ENCODE measurements at regions not wholly inside any gene's neighbourhood (a gene's known extent, or its start where the extent isn't known, plus 50 kb on each side); places are given as distances from the start of the nearest gene placed in this dataset.
"Not testable (repeated sequence)": the region's sequence is repeated elsewhere in the genome, so short reads cannot be mapped to it uniquely, and the experiment has no call there.

DNA sequence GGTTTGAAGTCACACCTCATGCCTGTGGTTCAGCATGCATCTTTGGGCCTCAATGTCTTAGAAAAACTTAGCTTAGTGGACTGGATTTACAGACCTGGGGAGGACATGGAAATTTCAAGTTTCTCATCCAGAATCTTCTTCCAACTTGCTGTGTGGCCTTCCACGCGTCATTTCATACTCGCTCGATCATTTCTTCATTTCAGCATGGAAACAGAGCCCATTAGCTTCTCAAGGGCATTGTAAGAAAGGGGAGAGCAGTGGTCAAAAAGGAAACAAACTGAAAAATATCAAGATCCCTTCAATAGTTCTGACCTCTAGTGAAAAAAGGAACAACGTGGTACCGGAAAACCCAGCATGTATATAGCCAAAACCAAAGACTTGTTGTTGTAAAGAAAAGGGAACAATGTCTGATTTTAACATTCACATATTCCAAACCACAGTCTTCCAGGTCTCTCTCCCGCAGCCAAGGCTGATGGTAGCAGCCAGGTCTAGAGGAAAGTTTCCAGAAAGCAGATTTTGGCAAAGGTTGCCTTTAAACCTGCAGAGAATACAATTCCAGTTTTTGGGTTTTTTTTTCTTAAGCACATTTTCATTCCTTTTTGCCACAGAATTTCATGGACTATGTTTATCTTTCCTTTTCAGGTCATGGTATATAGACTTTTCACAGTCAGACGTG, 97.0 kb upstream of the CDC42BPA start:
- H3K9me3 ChIP-seq (replicated peaks) = no peaks in the 10 kb centered on the region
- no peaks in the 10 kb centered on the region; the same call in 1 of the 2 replicates for H3K4me1 ChIP-seq
- H3K36me3 ChIP-seq = no peaks in the 10 kb centered on the region
- no peak for DNase-seq
- H3K4me3 ChIP-seq = no peak overlapping the region
- no peak overlapping the region for H3K27ac ChIP-seq
- H3K27me3 ChIP-seq = no peaks in the 10 kb centered on the region

DNA sequence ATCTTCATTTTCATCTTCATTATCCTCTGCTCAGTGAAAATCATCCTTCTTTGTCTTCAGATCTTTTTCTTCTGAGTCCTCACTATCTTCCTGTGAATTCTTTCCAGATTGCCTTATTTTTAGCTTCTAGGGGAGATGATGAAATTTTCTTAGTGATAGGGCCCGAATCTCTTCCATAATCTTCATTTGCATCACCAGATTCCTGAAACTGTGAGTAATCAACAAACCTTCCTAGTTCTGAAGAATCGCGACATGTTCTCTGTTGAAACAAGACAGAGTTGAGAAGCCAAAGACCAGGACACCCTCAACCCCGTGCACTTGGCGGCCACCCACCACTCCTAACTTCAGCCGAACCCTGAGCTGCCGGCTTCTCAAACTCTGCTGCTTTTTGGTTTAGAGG, 92.8 kb upstream of the CDC42BPA start:
- H3K36me3 ChIP-seq = no peaks in the 10 kb centered on the region
- H3K9me3 ChIP-seq (replicated peaks) = no peaks in the 10 kb centered on the region
- DNase-seq = no peak
- no peaks in the 10 kb centered on the region; the same call in 1 of the 2 replicates for H3K4me1 ChIP-seq
- no peak overlapping the region for H3K4me3 ChIP-seq
- no peak overlapping the region for H3K27ac ChIP-seq
- no peaks in the 10 kb centered on the region for H3K27me3 ChIP-seq

DNA sequence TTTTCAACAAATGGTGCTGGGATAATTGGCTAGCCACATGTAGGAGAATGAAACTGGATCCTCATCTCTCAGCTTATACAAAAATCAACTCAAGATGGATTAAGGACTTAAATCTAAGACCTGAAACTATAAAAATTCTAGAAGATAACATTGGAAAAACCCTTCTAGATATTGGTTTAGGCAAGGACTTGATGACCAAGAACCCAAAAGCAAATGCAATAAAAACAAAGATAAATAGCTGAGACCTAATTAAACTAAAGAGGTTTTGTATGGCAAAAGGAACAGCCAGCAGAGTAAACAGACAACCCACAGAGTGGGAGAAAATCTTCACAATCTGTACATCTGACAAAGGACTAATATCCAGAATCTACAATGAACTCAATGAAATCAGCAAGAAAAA, 88.0 kb upstream of the CDC42BPA start:
- not testable (repeated sequence) for H3K9me3 ChIP-seq (replicated peaks); H3K27me3 ChIP-seq; H3K27ac ChIP-seq; H3K4me1 ChIP-seq; H3K4me3 ChIP-seq; H3K36me3 ChIP-seq; DNase-seq

DNA sequence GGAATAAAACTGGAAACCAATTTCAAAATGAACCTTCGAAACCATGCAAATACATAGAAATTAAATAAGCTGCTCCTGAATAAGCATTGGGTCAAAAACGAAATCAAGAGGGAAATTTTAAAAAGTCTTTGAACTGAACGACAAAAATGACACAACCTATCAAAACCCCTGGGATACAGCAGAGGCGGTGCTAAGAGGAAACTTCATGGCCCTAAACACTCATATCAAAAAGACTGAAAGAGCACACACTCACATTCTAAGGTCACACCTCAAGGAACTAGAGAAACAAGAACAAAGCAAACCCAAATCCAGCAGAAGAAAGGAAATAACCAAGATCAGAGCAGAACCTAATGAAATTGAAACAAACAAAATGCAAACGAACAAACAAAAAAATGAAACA, 85.2 kb upstream of the CDC42BPA start:
- Histone ChIP-seq H3K4me3 (no peak overlapping the region), H3K4me1 (no peaks in the 10 kb centered on the region)
- no peak for DNase-seq

DNA sequence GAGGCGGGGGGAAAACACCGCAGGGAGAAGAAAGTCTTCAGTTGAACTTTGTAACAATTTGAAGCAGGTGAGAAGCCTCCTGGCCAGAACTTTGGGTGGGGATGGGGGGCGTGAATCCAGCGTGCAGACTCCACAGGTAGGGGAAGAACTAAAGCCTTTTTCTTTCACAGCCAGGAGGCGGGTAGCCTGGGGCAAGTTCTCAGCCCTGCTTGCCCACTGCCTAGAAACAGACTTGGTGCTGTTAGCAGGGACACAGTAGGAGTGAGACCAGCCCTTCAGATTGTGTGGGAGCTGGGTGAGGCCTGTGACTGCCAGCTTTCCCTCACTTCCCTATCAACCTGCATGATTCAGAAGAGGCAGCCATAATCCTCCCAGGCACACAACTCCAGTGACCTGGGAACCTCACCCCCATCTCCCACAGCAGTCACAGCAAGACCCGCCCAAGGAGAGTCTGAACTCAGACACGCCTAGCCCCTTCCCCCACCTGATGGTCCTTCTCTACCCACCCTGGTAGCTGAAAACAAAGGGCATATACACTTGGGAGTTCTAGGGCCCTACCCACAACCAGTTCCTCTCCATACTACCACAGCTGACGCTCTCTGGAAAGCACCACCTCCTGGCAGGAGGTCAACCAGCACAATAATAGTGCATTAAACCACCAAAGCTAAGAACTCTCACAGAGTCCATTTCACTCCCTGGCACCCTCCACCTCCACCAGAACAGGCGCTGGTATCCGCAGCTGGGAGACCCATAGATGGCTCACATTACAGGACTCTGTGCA, 83.5 kb upstream of the CDC42BPA start:
- DNase-seq = no peak
- Histone ChIP-seq H3K4me3 (no peak overlapping the region), H3K4me1 (no peaks in the 10 kb centered on the region), H3K9me3 (replicated peaks) (no peaks in the 10 kb centered on the region), H3K36me3 (no peaks in the 10 kb centered on the region), H3K27ac (no peak overlapping the region), H3K27me3 (0 out of 2 replicates have a peak, but pooled peaks cover 4% of the 10 kb centered on the region)

More for the DNA sequence above, 85.2 kb upstream of the CDC42BPA start:
- no peaks in the 10 kb centered on the region for H3K36me3 ChIP-seq
- H3K27me3 ChIP-seq = no peaks in the 10 kb centered on the region
- no peaks in the 10 kb centered on the region for H3K9me3 ChIP-seq (replicated peaks)
- H3K27ac ChIP-seq = no peak overlapping the region

DNA sequence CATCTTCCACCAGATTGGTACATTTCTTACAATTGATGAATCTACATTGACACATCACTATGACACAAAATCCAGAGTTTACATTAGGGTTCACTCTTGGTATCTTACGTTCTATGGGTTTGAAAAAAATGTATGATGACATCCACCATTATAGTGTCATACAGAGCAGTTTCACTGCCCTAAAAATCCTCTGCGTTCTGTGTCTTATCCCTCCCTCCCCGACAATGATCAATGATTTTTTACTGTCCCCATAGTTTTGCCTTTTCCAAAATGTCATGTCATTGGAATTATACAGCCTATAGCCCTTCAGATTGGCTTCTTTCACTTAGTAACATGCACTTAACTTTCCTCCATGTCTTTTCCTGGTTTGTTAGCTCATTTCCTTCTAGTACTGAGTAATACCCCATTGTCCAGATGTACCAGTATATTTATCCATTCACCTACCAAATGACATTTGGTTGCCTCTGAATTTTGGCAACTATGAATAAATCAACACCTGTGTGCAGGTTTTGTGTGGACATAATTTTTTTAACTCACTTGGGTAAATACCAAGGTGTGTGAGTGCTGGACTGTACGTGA, 80.9 kb upstream of the CDC42BPA start:
- no peak overlapping the region for H3K4me3 ChIP-seq
- H3K27ac ChIP-seq = no peak overlapping the region
- no peaks in the 10 kb centered on the region for H3K4me1 ChIP-seq
- no peaks in the 10 kb centered on the region for H3K9me3 ChIP-seq (replicated peaks)
- no peaks in the 10 kb centered on the region for H3K36me3 ChIP-seq
- no peak for DNase-seq
- 0 out of 2 replicates have a peak, but pooled peaks cover 4% of the 10 kb centered on the region for H3K27me3 ChIP-seq

DNA sequence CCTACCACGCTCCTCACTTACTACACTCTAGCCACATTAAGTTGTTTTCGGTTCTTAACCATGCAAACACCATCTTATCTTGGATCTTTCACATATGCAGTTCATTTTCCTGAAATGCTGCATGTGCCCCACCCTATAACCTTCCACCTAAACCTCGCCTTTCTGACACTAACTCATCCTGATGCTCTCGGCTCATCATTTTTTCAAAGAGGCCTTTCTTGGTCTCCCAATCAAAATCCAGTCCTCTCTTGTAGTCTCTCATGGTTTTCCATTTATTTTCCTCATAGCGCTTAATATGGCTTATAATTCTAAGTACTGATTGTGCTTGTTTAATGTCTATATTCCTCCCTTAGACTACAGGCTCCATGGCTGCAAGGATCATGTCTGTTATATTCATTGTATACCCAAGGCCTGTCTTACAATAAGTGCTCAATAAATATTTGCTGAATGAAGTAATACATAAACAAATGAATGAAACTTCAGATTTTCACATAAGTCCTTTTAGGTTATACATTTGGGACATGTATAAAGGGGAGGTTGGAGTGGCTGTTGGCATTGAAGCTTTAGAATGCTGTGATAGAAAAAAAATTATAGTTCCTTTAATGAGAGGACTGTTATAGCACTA, 79.2 kb upstream of the CDC42BPA start:
- Histone ChIP-seq H3K4me1 (no peaks in the 10 kb centered on the region), H3K27ac (no peak overlapping the region), H3K36me3 (no peaks in the 10 kb centered on the region), H3K9me3 (replicated peaks) (no peaks in the 10 kb centered on the region), H3K4me3 (no peak overlapping the region), H3K27me3 (0 out of 2 replicates have a peak, but pooled peaks cover 4% of the 10 kb centered on the region)
- no peak for DNase-seq

DNA sequence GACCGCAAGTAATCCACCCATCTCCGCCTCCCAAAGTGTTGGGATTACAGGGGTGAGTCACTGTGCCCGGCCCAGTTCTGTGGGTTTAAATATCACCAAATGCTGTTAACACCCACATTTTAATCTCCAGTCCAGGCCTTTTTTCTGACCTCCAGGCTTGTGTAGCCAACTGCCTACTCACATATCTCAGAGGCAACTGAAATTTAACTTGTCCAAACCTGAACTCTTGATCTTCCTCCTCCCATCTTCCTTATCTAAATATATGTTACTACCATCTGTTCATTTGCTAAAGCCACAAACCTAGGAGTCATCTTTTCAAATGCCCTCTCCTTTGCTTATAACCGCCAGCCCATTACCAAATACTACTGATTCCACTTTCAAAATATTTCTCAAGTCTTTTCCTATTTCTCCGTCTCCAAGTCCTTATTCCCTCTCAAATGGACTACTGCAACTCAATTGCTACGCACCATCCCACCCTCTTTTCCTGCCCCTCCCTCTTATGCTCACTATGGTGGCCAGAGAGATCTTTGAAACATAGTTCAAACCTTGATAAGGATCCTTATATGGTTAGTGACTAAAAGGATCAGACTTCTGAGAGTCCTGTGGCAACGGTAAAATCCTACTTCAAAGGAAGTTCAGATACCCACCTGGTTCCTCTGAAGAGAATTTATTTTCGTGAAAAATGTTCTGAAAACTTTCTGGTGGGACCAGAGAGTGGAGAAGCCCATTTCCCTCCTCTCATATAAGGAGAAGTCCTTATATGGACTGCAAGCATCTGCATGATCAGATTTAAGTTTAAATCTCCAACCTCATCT, 78.5 kb upstream of the CDC42BPA start:
- H3K27me3 ChIP-seq = 0 out of 2 replicates have a peak, but pooled peaks cover 4% of the 10 kb centered on the region
- no peak overlapping the region for H3K27ac ChIP-seq
- H3K4me3 ChIP-seq = no peak overlapping the region
- H3K9me3 ChIP-seq (replicated peaks) = no peaks in the 10 kb centered on the region
- H3K4me1 ChIP-seq = peaks cover 1% of the 10 kb centered on the region; the same call in 1 of the 2 replicates
- H3K36me3 ChIP-seq = no peaks in the 10 kb centered on the region
- peak; percentile 17 to 33 for DNase-seq

DNA sequence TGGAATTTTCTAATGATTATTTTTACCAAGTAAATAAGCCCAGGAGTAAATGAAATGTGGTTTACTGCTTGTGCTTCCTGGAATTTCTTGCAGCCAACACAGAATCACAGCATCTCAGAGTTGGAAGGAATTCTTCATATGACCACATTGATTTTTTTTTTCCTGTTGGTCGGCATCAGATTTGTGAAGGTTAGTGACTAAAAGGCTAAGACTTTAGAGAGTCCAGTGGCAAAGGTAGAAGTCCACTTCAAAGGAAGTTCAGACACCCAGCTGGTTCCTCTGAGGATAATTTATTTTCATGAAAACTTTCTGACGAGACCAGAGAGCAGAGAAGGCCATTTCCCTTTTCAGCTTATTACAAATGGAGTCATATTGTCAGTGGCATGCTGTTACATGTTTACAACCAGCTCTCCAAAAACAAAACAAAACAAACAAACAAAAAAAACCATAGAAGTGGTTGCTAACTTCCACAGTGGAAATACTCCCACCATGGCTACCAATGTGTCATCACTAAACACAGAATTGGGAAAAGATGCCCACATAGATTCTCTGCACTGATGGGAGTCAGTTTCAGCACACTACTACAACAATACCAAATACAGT, 77.2 kb upstream of the CDC42BPA start:
- 0 out of 2 replicates have a peak, but pooled peaks cover 4% of the 10 kb centered on the region for H3K27me3 ChIP-seq
- H3K27ac ChIP-seq = no peak overlapping the region
- H3K4me1 ChIP-seq = peaks cover 4% of the 10 kb centered on the region; the same call in 1 of the 2 replicates
- DNase-seq = no peak
- no peaks in the 10 kb centered on the region for H3K36me3 ChIP-seq
- no peak overlapping the region for H3K4me3 ChIP-seq
- H3K9me3 ChIP-seq (replicated peaks) = no peaks in the 10 kb centered on the region

DNA sequence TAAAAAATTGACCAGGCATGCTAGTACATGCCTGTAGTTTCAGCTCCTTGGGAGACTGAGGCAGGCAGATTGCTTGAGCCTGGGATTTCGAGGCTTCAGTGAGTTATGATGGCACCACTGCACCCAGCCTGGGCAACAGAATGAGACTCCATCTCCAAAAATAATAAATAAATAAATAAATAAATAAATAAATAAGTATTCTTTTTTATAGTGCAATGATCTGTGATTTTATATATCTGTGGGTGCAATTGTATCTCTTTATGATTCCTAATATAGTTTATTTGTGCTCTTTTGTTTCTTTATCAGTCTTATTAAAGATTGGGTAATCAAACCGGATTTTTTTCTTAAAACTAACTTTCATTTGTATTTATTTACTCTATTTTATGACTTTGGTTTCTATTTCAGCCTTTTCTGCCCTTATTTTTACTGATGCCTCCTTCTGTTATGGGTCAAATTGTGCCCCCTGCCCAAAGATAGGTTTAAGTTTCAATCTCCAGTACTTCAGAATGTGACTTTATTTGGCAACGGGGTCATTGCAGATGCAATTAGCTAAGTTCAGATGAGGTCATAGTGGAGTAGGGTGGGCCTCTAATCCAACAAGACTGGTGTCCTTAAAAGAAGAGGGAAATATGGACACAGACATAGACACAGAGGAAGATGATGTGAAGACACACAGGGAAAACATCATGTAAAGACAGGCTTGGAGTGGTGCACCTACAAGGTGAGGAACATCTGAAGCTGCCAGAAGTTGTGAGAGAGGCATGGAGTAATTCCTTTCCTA, 74.9 kb upstream of the CDC42BPA start:
- no peaks in the 10 kb centered on the region for H3K9me3 ChIP-seq (replicated peaks)

DNA sequence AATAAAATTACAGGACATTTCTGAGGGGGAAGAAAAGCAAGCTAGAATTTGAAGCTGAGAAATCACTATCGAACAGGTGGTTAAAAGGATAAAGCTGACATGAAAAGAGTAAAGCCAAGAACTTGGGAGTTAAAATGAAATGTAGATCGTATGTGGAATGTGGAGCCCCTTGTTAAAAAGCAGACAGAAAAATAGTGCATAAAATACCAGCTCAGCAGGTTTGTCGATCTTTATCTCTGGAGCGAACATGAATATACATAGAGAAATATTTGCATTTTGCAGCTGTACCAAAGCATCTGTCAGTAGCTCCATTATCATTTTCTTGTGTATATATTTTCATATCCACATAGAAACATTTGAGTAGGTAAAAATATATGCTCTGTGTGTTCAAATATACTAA, 73.6 kb upstream of the CDC42BPA start:
- Histone ChIP-seq H3K4me1 (peaks cover 13% of the 10 kb centered on the region), H3K4me3 (no peak overlapping the region), H3K27ac (no peak overlapping the region), H3K27me3 (no peaks in the 10 kb centered on the region), H3K36me3 (no peaks in the 10 kb centered on the region), H3K9me3 (replicated peaks) (no peaks in the 10 kb centered on the region)
- no peak for DNase-seq

More for the DNA sequence above, 74.9 kb upstream of the CDC42BPA start:
- Histone ChIP-seq H3K36me3 (no peaks in the 10 kb centered on the region), H3K27ac (no peak overlapping the region), H3K4me3 (no peak overlapping the region), H3K27me3 (0 out of 2 replicates have a peak, but pooled peaks cover 4% of the 10 kb centered on the region), H3K4me1 (peaks cover 13% of the 10 kb centered on the region)
- DNase-seq = no peak

DNA sequence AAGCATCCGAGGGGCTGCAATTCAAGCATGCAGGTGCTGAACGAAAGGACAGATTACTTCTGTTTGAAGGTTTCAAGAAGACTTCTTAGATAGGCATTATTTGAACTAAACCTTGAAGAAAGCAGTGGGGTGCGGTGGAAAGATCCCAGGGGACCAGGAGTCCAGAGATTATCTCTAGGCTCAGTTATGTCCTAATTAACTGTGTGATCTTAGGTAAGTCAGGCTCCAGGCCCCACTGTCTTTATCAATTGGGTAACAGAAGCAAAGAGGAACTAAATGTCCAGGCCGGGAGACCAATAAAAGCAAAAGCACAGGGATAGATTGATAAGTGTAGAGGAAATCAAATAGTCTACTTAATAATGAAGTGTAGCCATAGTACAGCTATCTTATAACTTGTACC, 72.9 kb upstream of the CDC42BPA start:
- H3K4me3 ChIP-seq = no peak overlapping the region
- H3K9me3 ChIP-seq (replicated peaks) = no peaks in the 10 kb centered on the region
- H3K36me3 ChIP-seq = no peaks in the 10 kb centered on the region
- H3K4me1 ChIP-seq = peaks cover 13% of the 10 kb centered on the region
- DNase-seq = no peak
- H3K27ac ChIP-seq = no peak overlapping the region
- H3K27me3 ChIP-seq = no peaks in the 10 kb centered on the region

DNA sequence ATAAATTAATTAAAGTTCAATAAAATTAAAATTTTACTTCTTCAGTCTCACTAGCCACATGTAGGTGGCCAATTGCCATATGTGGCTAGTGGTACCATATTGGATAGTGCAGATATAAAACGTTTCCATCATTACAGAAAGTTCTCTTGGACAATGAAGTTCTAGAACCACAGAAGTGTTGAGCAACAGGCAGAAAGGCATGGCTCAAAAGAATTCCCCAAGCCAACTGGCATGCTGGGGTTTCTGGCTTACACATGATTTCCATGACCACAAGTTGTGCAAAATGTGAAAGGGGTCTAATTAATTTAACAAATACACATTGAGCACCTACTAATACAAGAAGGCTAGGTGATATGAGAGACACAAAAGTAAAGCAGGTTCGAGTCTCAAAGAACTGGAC, 72.2 kb upstream of the CDC42BPA start:
- no peak overlapping the region for H3K4me3 ChIP-seq
- H3K36me3 ChIP-seq = no peaks in the 10 kb centered on the region
- no peak overlapping the region for H3K27ac ChIP-seq
- no peaks in the 10 kb centered on the region for H3K9me3 ChIP-seq (replicated peaks)
- H3K4me1 ChIP-seq = peaks cover 13% of the 10 kb centered on the region
- no peak for DNase-seq
- H3K27me3 ChIP-seq = no peaks in the 10 kb centered on the region
